NCI-H446 (cell line): ENCODE measurements at regions not wholly inside any gene's neighbourhood (a gene's known extent, or its start where the extent isn't known, plus 50 kb on each side); places are given as distances from the start of the nearest gene placed in this dataset.

Experiments used
- DNase-seq, 2 experiments: peaks; one replicate each; lab custom pipeline; 2025; lab: John Stamatoyannopoulos, UW

- no peak for DNase-seq
These were observed 199.8 kb upstream of the ZIC3 start for GRCh38 chrX:137366018-137366633.

DNA sequence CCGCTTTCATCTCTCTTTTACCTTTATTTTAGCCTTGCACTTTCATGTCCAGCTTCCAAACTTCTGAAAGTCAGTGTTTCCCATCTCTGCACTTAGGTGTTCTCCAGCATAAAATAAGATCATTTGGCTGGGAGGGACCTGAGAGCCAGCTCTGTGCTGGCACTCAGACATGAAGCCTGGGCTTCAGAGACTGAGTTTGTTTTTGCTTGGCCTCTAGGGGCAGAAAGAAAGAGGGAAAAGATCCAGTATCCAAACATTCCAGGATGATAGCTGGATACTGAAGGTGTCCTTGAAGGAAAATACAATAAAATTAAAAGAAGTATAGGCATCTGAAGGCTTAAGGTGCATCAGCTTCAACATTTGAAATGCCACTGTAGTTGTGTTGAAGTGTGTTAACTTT is 202.4 kb upstream of the ZIC3 start:
- DNase-seq = no peak

DNA sequence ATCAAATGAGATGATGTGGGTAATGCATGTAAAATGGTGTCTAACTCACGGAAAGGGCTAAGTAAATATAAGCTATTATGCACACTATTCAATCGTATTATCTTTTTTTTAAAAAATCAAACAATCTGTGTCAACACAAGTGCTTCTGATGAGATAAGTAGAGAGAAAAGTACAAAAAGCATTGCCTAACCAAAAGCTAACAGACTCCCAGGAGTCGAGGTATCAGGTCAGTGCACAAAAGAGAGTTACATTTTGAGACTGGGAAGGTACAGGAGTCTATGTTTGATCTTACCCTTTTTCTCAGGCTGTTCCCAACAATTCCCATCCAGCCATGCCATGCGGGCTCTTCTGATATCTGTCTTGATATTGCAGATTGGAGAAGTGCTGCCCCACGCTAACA is 203.3 kb upstream of the ZIC3 start:
- DNase-seq = no peak

DNA sequence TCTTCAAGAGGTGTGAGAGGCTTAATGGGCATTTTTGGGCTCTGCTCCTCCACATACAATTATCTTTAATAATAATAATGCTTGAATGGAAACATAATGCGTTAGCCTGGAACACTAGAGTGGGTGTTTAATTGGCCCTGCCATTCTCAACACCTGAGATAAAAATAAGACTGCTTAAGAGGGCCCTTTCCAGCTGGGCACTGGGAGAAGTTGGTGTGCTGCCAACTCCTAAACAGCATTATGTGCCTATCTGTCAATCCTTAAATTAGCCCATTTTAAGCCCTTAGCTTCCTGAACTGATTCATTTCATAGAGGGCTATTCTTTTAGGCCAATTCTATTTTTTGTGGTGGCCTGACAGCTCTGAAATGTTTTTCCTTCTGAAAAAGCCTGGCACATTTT is 211.1 kb upstream of the ZIC3 start:
- no peak for DNase-seq

DNA sequence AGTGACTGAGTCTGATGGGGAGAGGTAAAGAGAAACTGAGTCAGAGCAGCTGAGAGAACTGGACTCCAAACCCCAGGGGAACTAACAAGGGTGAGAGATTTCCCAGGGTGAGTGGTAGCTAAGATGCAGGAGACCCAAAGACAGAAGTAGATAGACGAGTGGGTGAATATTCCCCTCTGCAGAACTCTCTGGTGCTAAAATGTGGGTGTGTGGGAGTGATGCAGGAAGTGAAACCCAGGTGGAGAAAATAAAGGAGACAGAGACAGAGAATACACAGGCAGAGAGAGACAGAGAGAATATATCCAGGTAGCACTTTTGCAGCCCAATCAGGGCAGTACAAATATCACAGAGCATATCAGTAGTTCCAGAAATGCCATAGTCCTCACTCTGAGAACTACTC is 212.5 kb upstream of the ZIC3 start:
- DNase-seq = no peak

DNA sequence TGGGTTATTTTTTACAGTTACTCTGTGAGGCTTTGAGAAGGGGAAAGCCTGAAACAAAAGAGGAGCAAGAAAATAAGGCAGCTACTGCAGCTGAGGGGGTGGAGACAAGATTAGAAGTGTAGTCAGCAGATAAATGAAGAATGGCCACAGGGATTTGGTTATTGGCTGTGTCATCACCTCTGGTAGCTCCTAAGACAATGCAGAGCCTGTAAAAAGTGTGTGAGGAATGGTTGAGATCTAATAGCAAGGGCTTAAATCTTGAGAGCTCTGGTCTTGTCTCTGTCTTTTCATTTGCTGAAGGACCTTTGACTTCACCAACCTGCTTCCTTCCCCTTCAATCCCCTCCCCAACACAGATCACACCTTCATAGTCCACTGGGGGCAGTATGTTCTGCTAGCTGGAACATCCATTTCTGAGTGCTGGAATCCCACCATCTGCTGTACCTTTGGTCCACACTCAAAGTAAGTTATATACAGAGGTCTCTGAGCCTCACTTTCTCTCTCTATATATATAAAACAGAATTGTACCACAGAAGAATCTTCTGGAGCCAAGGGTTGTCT is 213.7 kb upstream of the ZIC3 start:
- no peak for DNase-seq

DNA sequence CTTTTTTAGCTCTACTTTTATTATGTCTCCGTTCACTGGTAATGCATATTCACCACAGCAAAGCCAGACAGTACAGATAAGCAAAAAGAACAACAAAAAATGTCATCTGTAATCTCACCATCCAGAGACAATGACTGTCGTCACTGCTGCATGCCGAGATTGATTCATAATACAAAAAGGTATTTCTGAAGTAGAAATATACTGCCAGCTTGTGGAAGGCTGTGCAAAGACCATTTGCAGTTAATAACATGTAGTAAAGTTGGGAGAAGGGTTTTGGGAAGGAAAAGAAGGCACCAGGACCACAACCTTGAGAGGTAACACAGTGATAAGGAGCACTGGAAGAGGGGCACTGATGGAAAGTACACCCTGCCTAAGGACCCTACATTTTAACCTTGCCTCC is 223.0 kb upstream of the ZIC3 start:
- no peak for DNase-seq

DNA sequence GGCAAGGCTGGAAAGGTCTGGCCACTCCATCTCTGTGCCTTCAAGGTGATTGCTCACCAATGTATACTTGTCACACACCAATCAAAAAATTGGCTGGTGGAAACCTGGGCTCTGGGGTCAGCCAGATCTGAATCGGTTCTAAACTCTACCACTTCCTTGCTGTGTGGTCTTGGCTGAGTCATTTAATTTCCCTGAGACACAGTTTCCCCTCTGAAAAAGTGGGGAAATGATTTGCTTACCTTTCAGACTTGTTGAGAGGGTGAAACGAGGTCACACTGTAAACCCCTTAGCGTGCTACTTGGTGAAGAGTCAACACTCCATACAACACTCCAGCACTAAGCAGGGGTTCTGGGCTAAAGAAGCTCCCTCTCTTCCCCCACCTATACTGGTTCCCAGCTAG is 252.3 kb upstream of the ZIC3 start:
- DNase-seq = no peak

GRCh38 chrX:137305404-137305803 is 260.5 kb upstream of the ZIC3 start:
- no peak for DNase-seq

DNA sequence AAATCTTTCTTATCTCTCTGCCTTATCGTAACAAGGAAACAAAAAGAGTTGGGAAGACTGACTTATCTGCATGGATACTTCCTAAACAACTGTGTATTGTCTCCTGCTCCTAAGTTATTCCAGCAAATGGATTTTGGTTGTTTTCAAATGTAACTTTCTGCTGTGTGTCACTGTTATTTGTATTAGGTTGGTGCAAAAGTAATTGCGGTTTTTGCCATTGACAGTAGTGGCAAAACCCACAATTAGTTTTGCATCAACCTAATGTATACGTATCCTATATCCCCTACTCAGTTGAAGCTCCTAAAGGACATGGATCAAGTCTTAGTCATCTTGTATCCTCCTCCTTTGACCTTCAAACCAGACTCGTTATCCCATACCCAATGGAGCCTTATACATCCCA is 263.4 kb upstream of the GPR101 start:
- no peak for DNase-seq

DNA sequence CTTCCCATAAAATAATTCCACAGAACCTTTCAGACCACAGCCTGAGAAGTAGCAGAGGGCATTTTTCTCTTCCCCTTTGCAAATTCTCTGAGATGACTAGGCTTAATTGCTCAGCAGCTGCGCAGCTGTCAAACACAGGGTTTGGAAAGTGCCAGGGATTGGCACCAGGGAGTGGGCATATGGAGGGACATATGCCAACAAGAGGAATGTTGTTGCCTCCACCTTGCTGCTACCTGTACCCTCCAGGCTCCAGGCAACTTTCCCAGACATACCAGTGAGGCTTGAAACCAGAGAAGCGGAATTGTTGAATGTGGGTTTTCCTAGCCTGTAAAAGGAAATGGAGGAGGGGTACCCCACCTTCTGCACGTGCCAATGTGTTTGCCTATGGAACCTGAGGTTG is 256.2 kb upstream of the GPR101 start:
- DNase-seq = no peak

- no peak for DNase-seq
These were observed 253.4 kb upstream of the GPR101 start for GRCh38 chrX:137287191-137287590.

- DNase-seq = no peak
These were observed 252.6 kb upstream of the GPR101 start for GRCh38 chrX:137286423-137286822.

DNA sequence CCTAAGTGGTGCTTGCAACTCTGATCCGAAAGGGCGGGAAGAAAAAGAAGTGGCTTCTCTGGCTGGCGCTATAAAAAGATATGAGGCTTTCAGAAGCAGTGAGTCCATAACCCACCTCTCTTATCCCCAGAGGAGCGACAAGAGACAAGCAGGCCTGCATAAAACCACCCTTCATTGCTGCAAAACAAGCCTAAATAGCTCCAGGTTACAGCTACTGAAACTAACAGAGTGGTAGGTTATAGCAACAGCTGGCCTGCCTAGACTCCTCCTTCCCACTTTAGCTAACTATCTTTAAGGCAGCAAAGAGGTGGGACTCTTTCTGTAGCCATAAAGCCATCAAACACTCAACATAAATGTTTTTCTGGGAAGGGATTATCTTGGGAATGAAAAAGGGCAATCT is 245.0 kb upstream of the GPR101 start:
- no peak for DNase-seq

GRCh38 chrX:137263374-137263773 is 229.6 kb upstream of the GPR101 start:
- no peak for DNase-seq

DNA sequence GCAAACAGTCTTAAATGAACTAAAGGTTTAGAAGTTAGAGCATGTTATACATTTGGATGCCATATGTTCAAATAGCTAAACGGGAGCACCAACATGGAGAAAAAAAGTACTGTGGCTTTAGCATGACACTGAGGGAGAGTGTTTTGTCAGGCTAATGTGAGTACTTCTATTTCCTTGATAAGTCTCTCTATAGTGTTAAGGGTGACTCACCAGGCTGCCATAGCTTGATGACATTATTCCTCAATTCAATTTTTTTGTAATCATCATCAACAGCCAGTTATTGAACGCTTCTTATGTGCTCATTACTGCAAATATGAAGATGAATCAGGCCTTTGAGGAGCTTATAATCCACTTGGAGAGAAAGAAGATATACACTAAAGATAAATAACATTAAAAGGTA is 211.4 kb upstream of the GPR101 start:
- DNase-seq = no peak

DNA sequence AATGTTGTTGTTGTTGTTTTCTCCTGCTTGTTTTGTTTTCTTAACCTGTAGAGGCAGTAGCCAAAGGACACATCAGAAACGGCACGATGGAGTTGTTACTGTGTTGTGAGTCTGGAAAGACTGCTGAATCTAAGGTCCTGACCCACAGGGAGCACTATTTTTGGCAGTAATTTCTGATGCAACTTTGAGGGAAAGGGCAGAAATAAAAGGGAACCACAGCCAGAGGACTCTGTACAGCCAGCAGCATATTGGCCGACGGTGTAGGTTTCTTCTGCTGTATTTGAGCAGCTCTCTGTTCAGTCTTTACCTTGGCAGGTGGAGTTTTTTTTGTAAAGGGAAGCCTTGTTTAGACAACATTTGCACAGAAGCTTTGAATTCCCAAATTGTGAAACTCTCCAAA is 203.0 kb upstream of the GPR101 start:
- DNase-seq = no peak

GRCh38 chrX:137234651-137235402 is 201.0 kb upstream of the GPR101 start:
- DNase-seq = no peak

- no peak for DNase-seq
These were observed 199.7 kb upstream of the GPR101 start for GRCh38 chrX:137233478-137233877.

DNA sequence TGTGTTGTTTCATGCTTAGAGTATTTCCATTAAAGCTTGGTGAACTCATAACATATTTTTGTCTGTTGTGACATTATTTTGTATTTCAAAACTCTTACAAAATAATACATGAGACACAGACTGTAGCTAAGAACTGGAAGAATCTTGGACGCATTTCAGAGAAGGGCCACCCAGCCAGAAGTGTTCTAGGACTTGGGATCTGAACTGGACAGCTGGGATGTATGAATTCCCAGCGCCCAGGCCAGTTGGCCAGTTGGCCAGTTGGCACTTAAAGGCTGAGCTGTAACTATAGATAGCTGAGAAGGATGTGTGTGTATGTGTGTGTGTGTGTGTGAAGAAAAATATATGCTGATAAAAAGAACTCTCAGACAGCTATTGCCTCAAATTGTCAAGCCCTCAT is 193.4 kb upstream of the GPR101 start:
- no peak for DNase-seq

- no peak for DNase-seq
These were observed 181.7 kb upstream of the GPR101 start for GRCh38 chrX:137215467-137215866.

GRCh38 chrX:137212078-137212632 is 178.4 kb upstream of the GPR101 start:
- DNase-seq = no peak

- no peak for DNase-seq
These were observed 164.2 kb upstream of the GPR101 start for GRCh38 chrX:137198040-137198439.
